K562 (cell line): ENCODE measurements at regions not wholly inside any gene's neighbourhood (a gene's known extent, or its start where the extent isn't known, plus 50 kb on each side); places are given as distances from the start of the nearest gene placed in this dataset.

ENCODE experiments used
- ATAC-seq: fragments of 200-7000 bp; cut with Tn5 transposase; 3 replicates; pipeline ENCODE4 v1.9.1; 2020; ENCODE audit warnings: moderate library complexity
- BruUV-seq: library from RNA; stranded (reverse); fragments of 400-500 nt; replicated peaks from 2 replicates; lab custom pipeline; 2021; lab: Mats Ljungman, UMichigan
- CTCF ChIA-PET: fragments of 300-600 bp; formaldehyde crosslinking; extraction: SDS; loops from one replicate; lab custom pipeline; 2021; ENCODE audit warnings: low intra/inter-chr PET ratio; lab: Yijun Ruan, JAX
- POLR2A ChIA-PET: fragments of 300-600, 350-650 bp; sonication (Branson Sonifier 250); formaldehyde crosslinking; extraction: SDS; loops from one replicate; lab custom pipeline; 2021; ENCODE audit warnings: antibody characterized with exemption, inconsistent platforms; lab: Yijun Ruan, JAX
- DNase-seq, 4 experiments: peaks; one replicate each; pipeline versions ENCODE4 v3.0.0 to v3.0.0-alpha.2; 2011 to 2018; ENCODE audit warnings: low spot score in 3 of 4, mixed read lengths in 3 of 4; ENCODE audit errors: extremely low read depth in 1 of 4
- FAIRE-seq: peaks from 2 replicates; lab custom pipeline; 2011; peaks lifted over from hg19 to GRCh38; lab: Jason Lieb, UNC
- H2AFZ ChIP-seq: 2 replicates; pipeline ENCODE4 v1.6.0; 2011; ENCODE audit warnings: low read depth, low read length, control low read depth, inconsistent platforms
- H3K27ac ChIP-seq: fragments of 200-600 bp; 3 replicates; pipeline ENCODE4 v1.8.0; 2011; ENCODE audit warnings: low read depth, mild to moderate bottlenecking, control low read depth, inconsistent platforms, low read length, moderate library complexity, mixed read lengths; ENCODE audit errors: extremely low read depth
- H3K27me3 ChIP-seq, 2 experiments: fragments of 300-600 bp in 1 of 2; 2 replicates in 1 of 2; 3 replicates in 1 of 2; pipeline versions ENCODE4 v1.6.0 to v1.8.0; 2011; ENCODE audit warnings: inconsistent platforms in 2 of 2, low read length in 2 of 2, mild to moderate bottlenecking in 1 of 2, mixed read lengths in 1 of 2, moderate library complexity in 1 of 2; ENCODE audit not compliant: control insufficient read depth in 2 of 2, insufficient read depth in 2 of 2
- H3K36me3 ChIP-seq: fragments of 300-600 bp; 3 replicates; pipeline ENCODE4 v1.8.0; 2011; ENCODE audit warnings: mild to moderate bottlenecking, low read length, inconsistent platforms; ENCODE audit not compliant: control insufficient read depth, insufficient read depth
- H3K4me1 ChIP-seq, 2 experiments: fragments of 200-600 bp in 1 of 2; replicated peaks in 1 of 2; 2 replicates in 1 of 2; 3 replicates in 1 of 2; pipeline versions ENCODE4 v1.5.1 to v1.8.0; 2011; ENCODE audit warnings: inconsistent platforms in 2 of 2, low read length in 2 of 2, mild to moderate bottlenecking in 1 of 2, mixed read lengths in 1 of 2, moderate library complexity in 1 of 2; ENCODE audit not compliant: control insufficient read depth in 2 of 2, insufficient read depth in 2 of 2
- H3K4me2 ChIP-seq: 2 replicates; pipeline ENCODE4 v1.6.1; 2011; ENCODE audit warnings: low read length, control low read depth, inconsistent platforms, mixed read lengths; ENCODE audit not compliant: insufficient read depth
- H3K4me3 ChIP-seq: fragments of 200-600 bp; sonication (generic), shearing (Covaris generic); 2 replicates; pipeline ENCODE4 v1.5.1; 2016; ENCODE audit warnings: control low read depth, inconsistent platforms
- H3K79me2 ChIP-seq: fragments of 200-600 bp; 3 replicates; pipeline ENCODE4 v1.8.0; 2011; ENCODE audit warnings: low read length, inconsistent platforms; ENCODE audit not compliant: control insufficient read depth, insufficient read depth
- H3K9ac ChIP-seq, 2 experiments: 2 replicates each; pipeline versions ENCODE4 v1.6.0 to v1.6.1; 2011; ENCODE audit warnings: low read depth in 2 of 2, low read length in 2 of 2, control low read depth in 1 of 2, inconsistent platforms in 1 of 2, mild to moderate bottlenecking in 1 of 2, mixed read lengths in 1 of 2; ENCODE audit not compliant: insufficient read depth in 1 of 2
- H3K9me1 ChIP-seq: one replicate; pipeline ENCODE4 v1.6.0; 2011; ENCODE audit warnings: inconsistent platforms, mild to moderate bottlenecking, low read length, moderate library complexity; ENCODE audit not compliant: control insufficient read depth, insufficient read depth
- H3K9me3 ChIP-seq: replicated peaks from 2 replicates; pipeline ENCODE4 v1.5.1; 2011; ENCODE audit warnings: low read depth, low read length, inconsistent platforms; ENCODE audit not compliant: control insufficient read depth, insufficient read depth
- H4K20me1 ChIP-seq: replicated peaks from 2 replicates; pipeline ENCODE4 v1.6.1; 2011; ENCODE audit warnings: low read length, inconsistent platforms, mixed read lengths; ENCODE audit not compliant: control insufficient read depth, insufficient read depth
- MCM5 ChIP-seq: fragments of 450-650 bp; IDR thresholded peaks from 2 replicates; pipeline ENCODE4 v1.6.1; 2016; ENCODE audit warnings: low read depth
- NRF1 ChIP-seq, 2 experiments: fragments of 450-650 bp; IDR thresholded peaks in 1 of 2; conservative IDR thresholded peaks in 1 of 2; 2 replicates each; pipeline ENCODE4 v1.6.1; 2014; ENCODE audit warnings: mild to moderate bottlenecking in 2 of 2
- ZBTB40 ChIP-seq, 2 experiments: fragments of 450-650 bp in 1 of 2; sonication (generic) in 1 of 2; formaldehyde crosslinking in 1 of 2; IDR thresholded peaks; 2 replicates each; pipeline versions ENCODE4 v1.7.1 to v1.9.0; 2016 to 2022; ENCODE audit warnings: inconsistent platforms in 1 of 2, mild to moderate bottlenecking in 1 of 2, missing genetic modification reagents in 1 of 2
- WGBS: fragments of 100-300 bp; shearing (Covaris generic); methylation state at CpG from one replicate; pipeline ENCODE4 v1.1.6; 2016; ENCODE audit warnings: low coverage, mixed read lengths; ENCODE audit not compliant: insufficient coverage; ENCODE audit errors: missing lambda C conversion rate; 5-methylcytosine and 5-hydroxymethylcytosine counted together
- in situ Hi-C: fragments of 300-500 bp; cut with MboI; formaldehyde crosslinking; loops from 4 replicates; pipeline ENCODE4 v1.15.0; 2018; ENCODE audit warnings: inconsistent platforms, mixed read lengths
- intact Hi-C: fragments of 100-400 bp; cut with micrococcal nuclease; formaldehyde crosslinking; loops from 2 replicates; pipeline ENCODE4 v1.14.2; 2022
- TF ChIP-seq, protein P1 (sequence below), 2 experiments: IDR thresholded peaks; 2 replicates each; pipeline ENCODE4 v1.6.1; 2011; ENCODE audit warnings: borderline replicate concordance in 1 of 2, control low read depth in 1 of 2, low read depth in 1 of 2, low read length in 1 of 2, mild to moderate bottlenecking in 1 of 2, mixed read lengths in 1 of 2, moderate library complexity in 1 of 2; ENCODE audit not compliant: insufficient read depth in 1 of 2, insufficient read length in 1 of 2, poor library complexity in 1 of 2, severe bottlenecking in 1 of 2; ENCODE audit errors: extremely low read depth in 1 of 2

GRCh38 chr6:132927713-132928112 is 113.3 kb downstream of the RPS12 start:
- Histone ChIP-seq H3K9ac (no peak overlapping the region), H3K4me1 (no peaks in the 10 kb centered on the region), H3K4me3 (no peak overlapping the region), H2AFZ (no peak overlapping the region), H3K36me3 (no peaks in the 10 kb centered on the region), H3K27me3 (no peaks in the 10 kb centered on the region), H3K4me2 (no peak overlapping the region), H3K79me2 (no peaks in the 10 kb centered on the region), H4K20me1 (0 out of 2 replicates have a peak, but pooled peaks cover under 1% of the 10 kb centered on the region), H3K9me1 (no peaks in the 10 kb centered on the region), H3K27ac (no peak overlapping the region), H3K9me3 (no peaks in the 10 kb centered on the region)
- ChIA-PET CTCF (no interaction called here), POLR2A (no interaction called here)
- in situ Hi-C loops, result no loop called here
- 3% methylated on average over 4 of the region's 4 CpGs for WGBS
- DNase-seq (no peak), ATAC-seq (no peak), FAIRE-seq (no peak)
- no TSS peak for BruUV-seq
- intact Hi-C loops, result no loop called here
- TF ChIP-seq ZBTB40 (IDR thresholded peaks at IDR 0.05), result no peak
- TF ChIP-seq ZBTB40 (CRISPR knock-in tag; IDR thresholded peaks at IDR 0.05), result no peak
- no peak for TF ChIP-seq NRF1 (conservative IDR thresholded peaks at IDR 0.05 in 1 of 2, IDR thresholded peaks at IDR 0.05 in 1 of 2)
- no peak for TF ChIP-seq MCM5
- TF ChIP-seq, protein P1, sequence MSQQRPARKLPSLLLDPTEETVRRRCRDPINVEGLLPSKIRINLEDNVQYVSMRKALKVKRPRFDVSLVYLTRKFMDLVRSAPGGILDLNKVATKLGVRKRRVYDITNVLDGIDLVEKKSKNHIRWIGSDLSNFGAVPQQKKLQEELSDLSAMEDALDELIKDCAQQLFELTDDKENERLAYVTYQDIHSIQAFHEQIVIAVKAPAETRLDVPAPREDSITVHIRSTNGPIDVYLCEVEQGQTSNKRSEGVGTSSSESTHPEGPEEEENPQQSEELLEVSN (IDR thresholded peaks at IDR 0.05; ENCODE audit: borderline replicate concordance in 1 of 2, extremely low read depth in 1 of 2, insufficient read depth in 1 of 2, insufficient read length in 1 of 2, low read depth in 1 of 2, low read length in 1 of 2, poor library complexity in 1 of 2, severe bottlenecking in 1 of 2), result no peak
